ENCODE measurements at regions not wholly inside any gene's neighbourhood (a gene's known extent, or its start where the extent isn't known, plus 50 kb on each side); places are given as distances from the start of the nearest gene placed in this dataset.
"Not testable (repeated sequence)": the region's sequence is repeated elsewhere in the genome, so short reads cannot be mapped to it uniquely, and the experiment has no call there.

DNA sequence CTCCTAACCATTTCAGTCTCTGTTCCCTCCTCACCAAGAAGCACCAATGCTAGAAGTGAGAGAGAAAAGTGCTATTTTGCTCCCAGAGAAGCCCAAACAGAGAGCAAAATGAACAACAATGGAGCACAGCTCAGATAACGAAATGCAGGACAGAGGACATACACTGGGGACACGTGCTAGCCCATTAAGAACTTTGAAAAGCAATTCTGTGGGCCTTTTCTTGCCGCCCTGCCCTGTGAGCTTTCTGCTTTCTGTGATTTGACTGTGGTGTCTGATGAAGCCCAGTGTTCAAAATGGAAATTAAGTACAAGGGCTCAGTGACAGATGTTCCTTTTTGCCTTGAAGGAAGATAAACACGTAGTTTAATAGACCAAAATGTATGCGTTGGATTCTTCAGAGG is 130.8 kb downstream of the S1PR1 start:
- DNase-seq (ENCODE audit: low read depth), result no peak

DNA sequence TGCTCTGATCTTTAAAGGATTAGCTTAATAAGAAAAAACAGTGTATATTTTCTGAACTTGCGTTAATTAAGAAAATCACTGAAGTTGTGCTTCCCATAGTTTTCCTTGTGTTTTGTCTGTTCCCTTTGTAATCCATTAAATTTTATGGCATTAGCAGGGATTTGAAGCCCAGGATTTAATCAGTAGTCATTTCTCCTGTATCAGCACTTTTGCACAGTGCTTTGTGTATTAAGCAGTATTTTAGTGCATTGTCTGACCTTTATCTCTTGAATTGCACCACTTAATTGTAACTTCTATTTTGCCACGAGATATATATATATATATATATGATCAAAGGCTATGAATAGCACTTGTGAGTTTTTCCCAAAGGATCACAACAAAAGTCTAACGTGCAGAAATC is 133.7 kb downstream of the S1PR1 start:
- no peak for DNase-seq (ENCODE audit: low read depth)

DNA sequence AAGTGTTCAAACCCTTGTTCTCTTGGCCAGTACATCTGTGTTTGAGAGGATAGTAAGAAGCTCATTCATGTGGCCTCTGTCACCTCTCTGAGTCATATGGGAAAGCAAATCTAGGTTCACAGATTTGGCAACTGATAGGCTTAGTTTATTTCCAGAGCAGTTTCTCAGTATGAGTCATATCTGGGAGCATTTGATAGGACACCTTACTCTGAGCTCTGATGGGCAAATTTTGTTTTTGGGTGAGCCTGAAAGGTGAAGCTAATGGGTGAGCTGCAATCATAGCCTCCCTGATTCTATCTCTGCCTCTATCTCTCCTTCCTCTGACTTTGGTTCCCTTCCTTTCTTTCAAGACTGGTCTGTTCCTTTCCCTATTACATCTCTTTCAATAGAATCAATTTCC is 134.4 kb downstream of the S1PR1 start:
- peak; percentile 38 for DNase-seq (ENCODE audit: low read depth)

DNA sequence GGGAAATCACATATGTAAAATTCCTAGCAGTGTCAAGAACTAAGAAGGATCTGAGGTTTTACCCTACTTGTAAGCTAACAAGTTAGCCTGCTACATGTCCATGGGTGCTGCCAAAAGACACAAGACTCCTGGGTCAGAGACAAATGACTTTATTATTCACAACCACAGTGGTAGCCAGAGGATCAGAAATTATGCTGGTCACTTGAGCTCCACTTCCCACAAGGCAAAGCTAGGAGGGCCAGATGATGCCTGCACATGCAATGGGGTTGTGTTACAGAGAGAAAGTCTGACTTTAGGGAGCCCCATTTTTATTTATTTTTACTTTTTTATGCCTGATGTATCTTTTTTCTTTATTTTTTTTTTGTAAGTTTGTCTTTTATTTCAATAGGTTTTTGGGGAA is 136.8 kb downstream of the S1PR1 start:
- DNase-seq (ENCODE audit: low read depth), result no peak

DNA sequence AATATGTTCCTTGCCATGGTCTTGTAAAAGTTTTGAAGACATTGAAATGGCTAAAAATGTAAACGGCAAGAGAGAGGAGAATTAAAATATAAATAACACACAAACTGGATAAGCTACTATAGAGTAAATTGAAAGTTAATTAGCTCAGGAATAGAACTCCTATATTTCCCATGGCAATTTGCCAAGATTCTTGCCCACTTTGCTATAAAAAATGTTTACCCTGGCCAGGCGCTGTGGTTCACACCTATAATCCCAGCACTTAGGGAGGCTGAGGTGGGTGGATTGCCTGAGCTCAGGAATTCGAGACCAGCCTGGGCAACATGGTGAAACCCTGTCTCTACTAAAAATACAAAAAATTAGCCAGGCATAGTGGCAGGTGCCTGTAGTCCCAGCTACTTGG is 138.6 kb downstream of the S1PR1 start:
- not testable (repeated sequence) for DNase-seq (ENCODE audit: low read depth)

DNA sequence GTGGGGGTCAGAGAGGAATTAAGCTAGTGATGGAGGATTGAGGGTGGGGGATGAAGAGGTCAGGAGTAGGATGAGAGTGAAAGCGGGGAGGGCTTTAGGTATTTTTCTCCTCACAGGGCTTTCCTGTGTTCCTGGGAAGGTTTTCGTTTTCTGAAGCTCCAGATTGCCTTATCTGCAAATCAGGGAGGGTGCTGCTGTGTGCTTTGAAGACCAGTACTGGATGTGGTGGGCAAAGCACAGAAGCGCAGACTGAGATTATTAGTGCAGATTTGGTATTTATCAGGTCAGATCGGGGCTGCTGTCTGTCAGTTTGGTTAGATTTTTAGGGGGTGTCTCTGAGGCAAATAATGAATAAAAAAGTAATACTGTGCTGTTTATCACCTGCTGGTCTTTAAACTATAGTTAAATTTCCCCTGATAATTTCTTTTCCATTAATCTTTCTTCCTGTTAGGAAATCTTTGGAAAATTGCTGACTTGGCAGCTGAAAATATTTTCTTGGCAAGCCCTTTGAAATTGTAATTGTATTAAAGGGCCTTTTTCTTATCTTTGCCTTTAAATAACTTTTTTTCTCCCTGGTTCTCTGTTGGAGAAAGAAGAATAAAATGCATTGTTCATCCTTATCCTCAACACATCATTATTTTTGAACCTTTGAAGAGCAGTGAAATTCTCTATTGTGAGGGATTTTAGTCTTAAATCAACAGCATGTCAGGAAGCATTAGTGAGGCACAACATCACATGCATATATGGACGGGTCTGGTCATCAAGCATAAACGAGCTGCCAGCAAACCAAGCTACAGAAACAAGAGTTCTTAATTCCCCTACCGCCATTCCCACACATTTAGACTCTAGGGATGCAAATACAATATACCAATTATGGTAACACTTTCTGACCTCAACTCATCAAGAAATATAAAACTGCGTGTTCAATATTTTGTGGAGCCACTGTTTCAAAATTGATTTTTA is 139.6 kb downstream of the S1PR1 start:
- no peak for DNase-seq (ENCODE audit: low read depth)

DNA sequence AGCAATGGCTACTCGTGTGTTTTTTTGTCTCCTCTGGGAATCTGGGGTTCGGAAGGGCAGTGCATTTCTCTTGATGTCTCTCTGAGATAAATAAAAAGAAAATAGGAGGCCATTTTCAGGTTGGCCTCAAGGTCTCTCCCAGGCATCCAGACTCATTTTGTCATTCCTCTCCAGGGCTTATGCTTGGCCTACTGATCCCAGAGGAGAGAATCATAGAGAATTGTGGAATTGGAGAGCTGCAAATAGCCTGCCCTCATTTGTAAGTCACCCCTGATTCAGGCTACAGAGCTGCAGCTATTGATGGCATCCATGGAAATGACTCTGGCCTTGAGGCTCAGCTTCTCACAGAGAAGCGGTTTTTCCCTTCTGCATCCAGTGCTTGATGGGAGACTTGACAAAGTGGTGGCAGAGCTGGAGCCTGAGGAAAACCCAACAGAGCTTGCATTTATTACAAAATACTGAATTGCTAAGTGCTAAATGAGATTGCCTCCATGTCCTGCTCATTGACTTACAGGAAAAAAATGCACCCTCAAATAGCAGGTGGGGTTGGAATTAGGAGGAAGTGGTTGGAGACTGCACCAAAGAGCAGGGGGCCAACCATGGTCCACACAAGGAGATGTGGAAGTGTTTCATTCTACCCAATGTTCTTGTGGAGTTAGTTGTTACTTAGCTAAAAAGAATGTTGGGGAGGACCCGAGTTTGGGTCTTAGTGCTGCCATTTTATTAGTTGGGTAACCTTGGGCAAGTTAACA is 140.4 kb downstream of the S1PR1 start:
- no peak for DNase-seq (ENCODE audit: low read depth)

DNA sequence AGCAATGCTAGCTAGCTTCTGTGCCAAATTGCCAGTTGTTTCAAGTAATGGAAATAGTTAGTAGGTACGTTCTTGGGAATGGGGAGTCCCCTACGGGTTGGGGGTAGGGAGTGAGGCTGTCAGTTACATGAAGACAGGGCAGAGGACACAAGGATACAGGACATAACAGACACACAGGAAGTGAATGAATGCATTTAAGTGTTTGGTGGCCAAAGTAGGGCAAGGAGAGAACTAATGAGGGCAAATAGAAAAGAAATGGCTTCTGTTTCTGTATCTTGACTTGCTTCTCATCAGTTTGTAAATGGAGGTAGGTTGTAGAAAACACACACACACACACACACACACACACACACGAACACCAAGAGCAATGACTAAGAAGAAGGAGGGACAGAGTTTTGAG is 142.2 kb downstream of the S1PR1 start:
- DNase-seq (ENCODE audit: low read depth), result no peak

DNA sequence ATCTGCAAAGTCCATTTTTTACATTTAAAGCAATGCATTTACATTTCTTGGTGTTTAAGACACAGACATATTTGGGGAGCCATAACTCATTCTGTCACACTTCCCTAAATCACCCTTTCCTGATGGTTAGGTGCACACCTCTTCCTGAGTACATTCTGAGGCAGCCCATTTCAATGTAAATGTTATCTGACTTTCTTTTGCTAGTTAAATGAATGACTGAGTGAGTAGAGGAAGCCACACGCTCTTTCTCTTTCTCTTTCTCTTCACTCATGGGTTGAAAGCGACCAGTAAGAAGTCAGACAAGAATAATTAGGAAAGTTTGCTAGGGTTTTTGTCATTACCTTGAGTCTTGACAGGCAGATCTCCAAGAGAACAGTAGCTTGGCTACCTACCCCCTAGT is 143.1 kb downstream of the S1PR1 start:
- DNase-seq (ENCODE audit: low read depth), result no peak

DNA sequence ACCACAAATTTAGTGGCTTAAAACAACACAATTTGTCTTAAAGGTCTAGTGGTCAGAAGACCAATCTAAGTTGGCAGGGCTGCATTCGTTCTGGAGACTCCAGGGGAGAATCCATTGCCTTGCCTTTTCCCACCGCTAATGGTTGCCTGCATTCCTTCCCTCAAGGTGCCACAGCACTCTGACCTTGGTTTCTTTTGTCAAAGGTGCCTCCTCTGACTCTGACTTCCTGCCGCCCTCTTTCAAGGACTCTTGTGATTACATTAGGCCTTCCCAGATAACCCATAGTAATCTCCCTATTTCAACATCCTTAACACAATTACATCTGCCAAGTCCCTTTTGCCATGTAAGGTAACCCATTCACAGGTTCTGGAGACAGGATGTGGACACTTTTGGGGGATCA is 145.3 kb downstream of the S1PR1 start:
- DNase-seq (ENCODE audit: low read depth), result no peak

DNA sequence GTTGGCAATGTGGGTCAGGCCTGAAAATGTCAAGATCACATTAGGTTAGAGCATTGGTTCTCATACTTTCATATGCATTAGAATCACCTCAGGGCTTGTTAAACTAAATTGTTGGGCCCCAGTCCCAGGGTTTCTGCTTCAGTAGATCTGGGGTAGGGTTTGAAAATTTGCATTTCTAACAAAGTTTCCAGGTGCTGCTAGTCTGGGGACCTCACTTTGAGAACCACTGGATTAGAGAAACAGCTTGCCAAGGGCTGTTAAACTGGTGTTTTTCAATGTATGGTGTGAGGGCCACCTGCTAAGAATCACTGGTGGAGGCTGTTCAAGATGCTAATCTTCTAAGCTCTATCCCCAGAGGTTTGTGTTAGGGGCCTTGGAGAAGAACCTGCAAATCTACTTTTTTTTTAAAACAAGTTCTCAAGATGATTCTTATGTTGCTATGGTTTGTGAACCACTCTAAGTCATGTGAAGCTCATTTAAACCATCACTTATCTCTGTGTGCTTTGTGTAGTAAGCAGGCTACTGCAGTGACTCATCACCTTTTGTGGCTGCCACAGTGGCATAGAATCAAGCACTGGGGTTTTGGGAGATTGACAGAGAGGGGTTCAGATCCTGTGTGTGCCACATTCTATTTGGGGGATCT is 152.2 kb downstream of the S1PR1 start:
- peak; percentile 20 for DNase-seq (ENCODE audit: low read depth)

DNA sequence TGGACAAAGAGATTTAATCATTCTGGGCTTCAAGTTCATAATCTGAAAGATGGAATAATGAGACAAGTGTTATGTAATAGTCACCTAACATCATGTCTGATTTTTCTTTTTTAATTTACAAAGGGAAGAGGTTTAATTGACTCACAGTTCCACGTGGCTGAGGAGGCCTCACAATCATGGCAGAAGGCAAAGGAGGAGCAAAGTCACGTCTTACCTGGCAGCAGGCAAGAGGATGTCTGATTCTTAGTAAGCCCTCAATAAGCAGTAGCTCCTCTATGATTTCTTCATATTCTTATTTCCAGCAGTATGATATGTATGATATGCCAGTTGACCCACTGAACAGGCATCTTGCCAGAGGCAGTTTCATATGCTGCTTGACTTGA is 152.7 kb downstream of the S1PR1 start:
- DNase-seq (ENCODE audit: low read depth), result no peak

DNA sequence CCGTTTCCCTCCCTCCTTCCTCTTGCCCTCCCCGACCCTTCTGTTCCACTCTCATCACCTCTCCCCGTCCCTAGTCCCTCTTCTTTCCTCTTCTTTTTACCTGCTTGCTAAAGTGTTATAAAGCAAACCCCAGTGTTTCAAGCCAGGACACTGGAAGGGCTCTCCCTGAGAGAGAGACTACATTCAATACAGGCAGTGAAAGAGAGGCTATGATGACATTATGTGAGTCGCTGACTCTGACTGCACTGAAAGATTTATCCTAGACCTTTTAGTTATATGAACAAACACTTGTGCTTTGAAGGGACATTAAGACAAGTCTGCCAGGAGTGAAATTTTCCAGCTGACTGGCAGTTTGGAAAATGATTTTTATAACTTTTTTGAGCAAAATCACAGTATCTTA is 155.7 kb downstream of the S1PR1 start:
- no peak for DNase-seq (ENCODE audit: low read depth)

DNA sequence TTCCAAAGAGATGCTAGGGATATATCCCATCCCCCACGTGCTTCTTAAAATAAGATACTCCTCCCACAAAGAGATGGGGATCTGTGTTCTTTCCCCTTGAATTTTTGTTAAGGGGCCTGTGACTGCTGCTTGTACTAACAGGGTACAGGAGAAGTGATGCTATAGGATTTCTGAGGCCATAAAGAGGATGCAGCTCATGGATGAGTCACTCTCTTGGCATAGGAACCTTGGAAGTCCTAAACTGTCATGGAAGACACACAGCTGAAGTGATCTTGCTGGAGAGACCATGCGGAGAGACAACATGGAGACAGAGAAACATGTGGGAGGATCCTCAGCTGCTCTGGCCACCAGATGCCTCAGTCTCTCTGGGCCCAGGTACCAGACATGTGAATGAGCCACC is 157.2 kb downstream of the S1PR1 start:
- no peak for DNase-seq (ENCODE audit: low read depth)

DNA sequence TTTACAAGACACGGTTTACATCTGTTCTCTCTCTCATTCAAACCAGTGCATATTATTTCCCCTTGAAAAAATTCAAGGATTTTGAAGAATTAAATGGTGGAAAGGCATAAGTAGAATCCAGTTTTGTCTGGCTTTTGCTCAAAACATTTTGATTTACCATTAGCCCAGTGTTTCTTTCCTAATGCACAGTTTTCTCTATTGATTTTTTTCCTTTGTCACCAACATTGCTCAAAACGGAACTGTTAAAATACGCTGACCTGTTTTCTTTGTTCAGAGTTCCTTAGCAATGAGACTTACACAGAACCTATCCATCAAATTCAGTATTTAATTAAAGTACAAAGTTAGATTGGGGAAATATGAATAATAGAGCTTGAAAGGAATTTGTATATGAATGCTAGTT is 162.4 kb downstream of the S1PR1 start:
- DNase-seq (ENCODE audit: low read depth), result no peak

DNA sequence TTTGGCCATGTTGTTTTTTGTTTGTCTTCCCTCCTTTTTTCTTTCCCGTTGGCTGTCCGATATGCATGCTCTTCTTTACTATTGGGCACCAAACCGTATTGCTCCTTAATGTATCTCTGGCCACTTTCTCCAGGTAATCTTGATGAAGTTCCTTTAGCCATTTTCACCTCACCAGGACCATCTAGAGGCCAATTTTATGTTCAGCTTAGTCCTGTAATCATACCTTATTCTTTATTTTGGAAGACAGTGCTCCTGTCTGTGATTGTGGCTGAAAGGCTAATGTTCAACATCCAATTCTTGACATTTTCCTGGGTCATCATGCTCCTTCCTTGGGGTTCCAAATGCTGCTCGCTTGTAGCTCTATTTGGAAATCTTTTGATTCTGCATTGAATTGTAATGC is 169.5 kb downstream of the S1PR1 start:
- DNase-seq (ENCODE audit: low read depth), result no peak

DNA sequence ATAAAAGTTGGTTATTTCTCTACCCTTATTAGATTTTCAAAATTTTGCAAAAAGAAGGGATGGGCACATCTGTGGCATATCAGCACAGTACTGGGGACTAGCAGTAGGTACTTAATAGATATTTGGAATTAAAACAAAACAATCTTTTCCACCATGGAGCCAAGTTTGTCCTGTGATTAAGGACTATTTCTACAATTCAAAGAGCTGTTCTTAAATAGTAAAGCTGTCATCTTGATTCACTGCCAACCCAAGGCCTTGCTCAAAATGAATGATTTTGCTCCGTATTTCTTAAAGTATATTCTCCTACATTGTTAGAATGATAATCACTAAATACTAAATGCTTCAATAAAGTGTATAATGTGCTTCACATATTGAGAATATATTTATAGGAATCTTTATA is 169.9 kb downstream of the S1PR1 start:
- no peak for DNase-seq (ENCODE audit: low read depth)

DNA sequence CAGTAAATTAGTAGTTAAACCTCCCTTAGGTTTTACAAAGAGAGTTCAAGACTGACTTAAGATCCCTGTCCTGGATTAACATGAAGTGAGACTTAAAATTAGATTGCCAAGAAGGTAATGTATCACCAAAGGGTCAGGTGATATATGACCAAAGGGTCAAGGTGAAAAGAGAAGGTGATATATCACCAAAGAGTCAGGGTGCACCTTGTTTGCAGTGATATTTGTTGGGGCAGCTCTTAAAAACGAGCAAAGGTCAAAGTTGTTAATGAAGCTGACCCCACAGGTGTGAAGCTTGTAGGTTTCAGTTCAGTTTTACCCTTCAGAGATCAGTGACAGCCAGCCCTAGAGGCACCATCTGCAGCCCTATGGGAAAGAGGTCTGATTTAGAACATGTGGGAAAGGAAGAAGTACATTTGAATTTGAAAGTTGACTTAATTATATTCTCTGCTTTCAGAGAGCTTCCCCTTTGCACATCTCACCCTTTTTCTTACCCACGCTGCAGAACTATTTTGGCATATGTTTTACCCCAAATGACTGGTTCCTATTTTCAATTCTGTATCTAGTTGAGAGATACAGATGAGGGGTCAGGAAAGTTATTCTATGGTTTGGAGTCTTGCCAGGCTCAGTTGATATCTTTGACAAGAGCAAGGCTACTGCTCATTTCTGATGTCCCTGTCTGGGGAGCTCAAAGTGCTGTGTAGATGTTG is 170.8 kb downstream of the S1PR1 start:
- DNase-seq (ENCODE audit: low read depth), result no peak

DNA sequence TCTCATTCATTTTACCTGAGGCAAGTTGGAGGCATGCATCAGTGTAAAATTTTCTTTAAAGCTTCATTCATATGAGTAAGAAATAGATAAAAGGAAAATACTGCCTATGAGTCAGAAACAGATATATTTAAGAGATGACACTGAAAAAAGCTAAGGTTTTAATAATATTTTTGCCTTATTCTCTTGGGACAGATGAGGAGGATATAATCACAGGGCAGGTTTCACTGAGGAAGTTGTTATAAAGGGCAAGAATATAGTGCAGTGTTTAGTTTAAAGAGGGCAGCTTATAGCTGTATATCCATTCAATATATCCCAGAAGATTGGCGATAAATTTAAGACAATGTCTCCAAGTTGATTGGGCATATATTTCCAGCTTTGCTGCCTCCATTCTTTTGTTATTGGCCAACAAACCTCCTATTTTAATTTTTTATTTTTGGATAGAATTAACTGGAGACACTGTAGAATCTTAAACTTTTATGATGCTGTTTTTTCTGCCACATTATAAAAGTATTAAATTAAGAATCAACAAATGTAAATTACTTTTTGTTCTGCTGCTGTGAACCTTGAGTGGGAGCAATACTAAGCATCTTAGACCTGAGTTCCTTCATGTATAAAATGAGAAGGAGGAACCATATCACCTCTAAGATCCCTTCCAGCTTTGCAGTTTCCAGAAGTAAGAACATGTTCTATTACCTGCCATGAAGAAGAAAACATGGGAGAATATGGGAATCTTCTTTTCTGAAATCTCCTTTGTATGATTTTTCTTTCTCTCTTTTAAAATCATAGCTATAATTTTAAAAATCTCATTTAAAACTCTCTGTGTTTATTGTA is 171.6 kb downstream of the S1PR1 start:
- DNase-seq (ENCODE audit: low read depth), result no peak

DNA sequence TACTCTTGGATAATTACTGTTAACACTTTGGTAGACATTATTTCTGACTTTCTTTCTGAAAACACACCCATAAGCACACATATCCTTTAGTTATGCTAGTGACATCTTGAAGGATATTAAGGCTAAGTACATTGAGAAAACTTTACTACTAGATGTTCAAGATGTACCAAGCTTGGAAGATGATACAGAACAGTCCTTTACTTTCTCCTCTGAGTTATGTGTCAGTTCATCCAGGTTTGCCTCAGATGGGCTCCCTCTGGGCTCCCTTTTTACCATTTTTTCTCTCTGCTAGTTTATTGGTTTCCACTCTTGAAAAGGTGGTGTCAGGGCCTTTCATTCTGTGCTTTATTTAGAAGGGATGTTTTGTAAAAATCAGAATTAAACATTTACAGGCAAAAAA is 172.3 kb downstream of the S1PR1 start:
- DNase-seq (ENCODE audit: low read depth), result no peak

Measured in stromal cell of bone marrow (primary cell).